ENCODE measurements at regions not wholly inside any gene's neighbourhood (a gene's known extent, or its start where the extent isn't known, plus 50 kb on each side); places are given as distances from the start of the nearest gene placed in this dataset.

- Histone ChIP-seq H3K4me1 (ENCODE audit: control insufficient read depth, insufficient read depth, low read length) (no peaks in the 10 kb centered on the region), H3K27me3 (ENCODE audit: control insufficient read depth, insufficient read depth, low read length) (no peaks in the 10 kb centered on the region), H3K27ac (ENCODE audit: low read length) (no peak overlapping the region), H3K36me3 (ENCODE audit: control insufficient read depth, insufficient read depth, low read length) (no peaks in the 10 kb centered on the region), H3K9me3 (ENCODE audit: control insufficient read depth, insufficient read depth, low read depth, low read length) (no peaks in the 10 kb centered on the region), H3K4me3 (ENCODE audit: low read depth in 2 of 2, low read length in 2 of 2) (no peak overlapping the region)
- no TSS peak for BruUV-seq (replicated peaks)
- ChIA-PET CTCF (no interaction called here), POLR2A (no interaction called here)
- in situ Hi-C loops (cut with HindIII; ENCODE audit: low pct_unique_long_range_greater_than_20kb, low sequenced_read_pairs): no loop called here
- DNase-seq (ENCODE audit: low read depth, low spot score) (no peak), ATAC-seq (no peak)
- TF ChIP-seq REST (IDR thresholded peaks at IDR 0.05; ENCODE audit: insufficient read depth in 1 of 2, low read depth in 2 of 2, low read length in 1 of 2) (no peak), SIN3A (IDR thresholded peaks at IDR 0.05; ENCODE audit: borderline replicate concordance, insufficient read depth, low read depth, low read length) (no peak), POLR2AphosphoS5 (IDR thresholded peaks at IDR 0.05; ENCODE audit: low read depth, low read length) (no peak), TCF7L2 (IDR thresholded peaks at IDR 0.05; ENCODE audit: low read depth, low read length) (no peak)
- TF ChIP-seq, protein P1, sequence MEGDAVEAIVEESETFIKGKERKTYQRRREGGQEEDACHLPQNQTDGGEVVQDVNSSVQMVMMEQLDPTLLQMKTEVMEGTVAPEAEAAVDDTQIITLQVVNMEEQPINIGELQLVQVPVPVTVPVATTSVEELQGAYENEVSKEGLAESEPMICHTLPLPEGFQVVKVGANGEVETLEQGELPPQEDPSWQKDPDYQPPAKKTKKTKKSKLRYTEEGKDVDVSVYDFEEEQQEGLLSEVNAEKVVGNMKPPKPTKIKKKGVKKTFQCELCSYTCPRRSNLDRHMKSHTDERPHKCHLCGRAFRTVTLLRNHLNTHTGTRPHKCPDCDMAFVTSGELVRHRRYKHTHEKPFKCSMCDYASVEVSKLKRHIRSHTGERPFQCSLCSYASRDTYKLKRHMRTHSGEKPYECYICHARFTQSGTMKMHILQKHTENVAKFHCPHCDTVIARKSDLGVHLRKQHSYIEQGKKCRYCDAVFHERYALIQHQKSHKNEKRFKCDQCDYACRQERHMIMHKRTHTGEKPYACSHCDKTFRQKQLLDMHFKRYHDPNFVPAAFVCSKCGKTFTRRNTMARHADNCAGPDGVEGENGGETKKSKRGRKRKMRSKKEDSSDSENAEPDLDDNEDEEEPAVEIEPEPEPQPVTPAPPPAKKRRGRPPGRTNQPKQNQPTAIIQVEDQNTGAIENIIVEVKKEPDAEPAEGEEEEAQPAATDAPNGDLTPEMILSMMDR (IDR thresholded peaks at IDR 0.05): no peak
- intact Hi-C loops (cut with micrococcal nuclease; ENCODE audit: unreplicated experiment): no loop called here
Observed at GRCh38 chr14:39755269-39755878, 323.1 kb upstream of the FBXO33 start.

GRCh38 chr14:39740454-39740853, 308.2 kb upstream of the FBXO33 start:
- Histone ChIP-seq H3K27me3 (ENCODE audit: control insufficient read depth, insufficient read depth, low read length) (no peaks in the 10 kb centered on the region), H3K4me3 (ENCODE audit: low read depth in 2 of 2, low read length in 2 of 2) (no peak overlapping the region), H3K9me3 (ENCODE audit: control insufficient read depth, insufficient read depth, low read depth, low read length) (no peaks in the 10 kb centered on the region), H3K36me3 (ENCODE audit: control insufficient read depth, insufficient read depth, low read length) (no peaks in the 10 kb centered on the region), H3K27ac (ENCODE audit: low read length) (no peak overlapping the region), H3K4me1 (ENCODE audit: control insufficient read depth, insufficient read depth, low read length) (no peaks in the 10 kb centered on the region)
- intact Hi-C loops (cut with micrococcal nuclease; ENCODE audit: unreplicated experiment): no loop called here
- ChIA-PET CTCF (no interaction called here), POLR2A (no interaction called here)
- TF ChIP-seq SIN3A (IDR thresholded peaks at IDR 0.05; ENCODE audit: borderline replicate concordance, insufficient read depth, low read depth, low read length) (no peak), REST (IDR thresholded peaks at IDR 0.05; ENCODE audit: insufficient read depth in 1 of 2, low read depth in 2 of 2, low read length in 1 of 2) (no peak), POLR2AphosphoS5 (IDR thresholded peaks at IDR 0.05; ENCODE audit: low read depth, low read length) (no peak), TCF7L2 (IDR thresholded peaks at IDR 0.05; ENCODE audit: low read depth, low read length) (no peak)
- TF ChIP-seq, protein P1 (IDR thresholded peaks at IDR 0.05): no peak
- no TSS peak for BruUV-seq (replicated peaks)
- ATAC-seq (no peak), DNase-seq (ENCODE audit: low read depth, low spot score) (no peak)
- in situ Hi-C loops (cut with HindIII; ENCODE audit: low pct_unique_long_range_greater_than_20kb, low sequenced_read_pairs): no loop called here

Measured in Panc1 (cell line).